Heart right ventricle (tissue), 16 donors: ENCODE measurements at regions not wholly inside any gene's neighbourhood (a gene's known extent, or its start where the extent isn't known, plus 50 kb on each side); places are given as distances from the start of the nearest gene placed in this dataset.

Source experiments
- ATAC-seq, 8 donors: fragments of 200-7000 bp; cut with Tn5 transposase; one replicate each; pipeline ENCODE4 v1.9.1; 2020; ENCODE audit warnings: mild to moderate bottlenecking in 8 of 8, moderate library complexity in 8 of 8, moderate number of reproducible peaks in 1 of 8
- DNase-seq, 2 donors: peaks; one replicate each; pipeline ENCODE4 v3.0.0-alpha.2; 2020
- H3K27ac ChIP-seq, 10 donors: fragments of 200-600 bp; sonication (generic) in 2 of 10; one replicate each; pipeline versions ENCODE4 v1.5.0 to v1.8.0; 2020 to 2022; ENCODE audit warnings: mild to moderate bottlenecking in 3 of 10
- H3K27me3 ChIP-seq, 7 donors: fragments of 200-600 bp; one replicate each; pipeline ENCODE4 v1.8.0; 2021 to 2022; ENCODE audit warnings: mild to moderate bottlenecking in 2 of 7
- H3K36me3 ChIP-seq, 9 donors: fragments of 200-600 bp; sonication (generic) in 1 of 9; one replicate each; pipeline versions ENCODE4 v1.5.0 to v1.8.0; 2020 to 2022; ENCODE audit warnings: mild to moderate bottlenecking in 2 of 9
- H3K4me1 ChIP-seq, 9 donors: fragments of 200-600 bp; sonication (generic) in 1 of 9; one replicate each; pipeline versions ENCODE4 v1.5.0 to v1.8.0; 2020 to 2022; ENCODE audit warnings: mild to moderate bottlenecking in 4 of 9
- H3K4me3 ChIP-seq, 10 donors: fragments of 200-600 bp; sonication (generic) in 2 of 10; one replicate each; pipeline versions ENCODE4 v1.5.0 to v1.8.0; 2020 to 2022; ENCODE audit warnings: mild to moderate bottlenecking in 7 of 10, moderate library complexity in 2 of 10
- H3K9me3 ChIP-seq, 11 donors: fragments of 200-600 bp in 10 of 11; sonication (generic) in 2 of 11; one replicate each; pipeline versions ENCODE4 v1.5.0 to v1.8.0; 2013 to 2022; ENCODE audit warnings: mild to moderate bottlenecking in 2 of 11, control low read depth in 1 of 11, moderate library complexity in 1 of 11
- CTCF ChIP-seq, 9 donors: fragments of 200-600 bp; sonication (generic) in 2 of 9; IDR thresholded peaks; one replicate each; pipeline versions ENCODE4 v1.5.0 to v1.8.0; 2021 to 2022; ENCODE audit warnings: antibody characterized with exemption in 9 of 9, mild to moderate bottlenecking in 5 of 9, moderate library complexity in 1 of 9
- WGBS, 2 donors: extraction: QIAGEN DNeasy Blood & Tissue Kit; methylation state at CpG; one replicate each; pipeline ENCODE4 v1.1.7; 2013; ENCODE audit warnings: inconsistent platforms in 1 of 2; 5-methylcytosine and 5-hydroxymethylcytosine counted together
- intact Hi-C, 10 donors: fragments of 100-400 bp; cut with DNase I; formaldehyde crosslinking; loops; one replicate each; pipeline versions ENCODE4 v1.11.1 to v1.14.2; 2022
- donor health status: Arrhythmogenic right ventricular cardiomyopathy.
- donor health status: ischemic (EF 13 %, LVEDD 7.1; RV severe dilation, severe dysfunction).
- donor health status: healthy with polysubstance abuse.
- donor health status: DM: no; HTN: yes; CAD: no.
- donor health status: DM: no; HTN: no; CAD: no.
- donor health status: ischemic (EF 25% LVEDD 6.9; RV normal size, moderate dysfunction).
- donor health status: ischemic (EF 25% LVEDD 5.7; RV mildly dilated, moderate dysfunction).
- donor health status: healthy.
- donor health status: DM: yes; HTN: yes; CAD: no.
- donor health status: Ischemic cardiomyopathy.
- donor health status: ischemic (EF 35%, LVEDD 5.7; RV mildly dilated, moderate dysfunction).
- donor health status: nonischemic (EF 11% LVEDD 7.7; RV severe dilation, severe dysfunction).
- donor health status: DM: yes; HTN: yes; CAD: no.
- donor health status: PGD.
- donor health status: ischemic (EF 29% LVEDD 5.4; RV normal size, mild dysfunction).
- donor health status: nonischemic (EF 23%, LVEDD 6.1; RV moderate dilation, normal function).

DNA sequence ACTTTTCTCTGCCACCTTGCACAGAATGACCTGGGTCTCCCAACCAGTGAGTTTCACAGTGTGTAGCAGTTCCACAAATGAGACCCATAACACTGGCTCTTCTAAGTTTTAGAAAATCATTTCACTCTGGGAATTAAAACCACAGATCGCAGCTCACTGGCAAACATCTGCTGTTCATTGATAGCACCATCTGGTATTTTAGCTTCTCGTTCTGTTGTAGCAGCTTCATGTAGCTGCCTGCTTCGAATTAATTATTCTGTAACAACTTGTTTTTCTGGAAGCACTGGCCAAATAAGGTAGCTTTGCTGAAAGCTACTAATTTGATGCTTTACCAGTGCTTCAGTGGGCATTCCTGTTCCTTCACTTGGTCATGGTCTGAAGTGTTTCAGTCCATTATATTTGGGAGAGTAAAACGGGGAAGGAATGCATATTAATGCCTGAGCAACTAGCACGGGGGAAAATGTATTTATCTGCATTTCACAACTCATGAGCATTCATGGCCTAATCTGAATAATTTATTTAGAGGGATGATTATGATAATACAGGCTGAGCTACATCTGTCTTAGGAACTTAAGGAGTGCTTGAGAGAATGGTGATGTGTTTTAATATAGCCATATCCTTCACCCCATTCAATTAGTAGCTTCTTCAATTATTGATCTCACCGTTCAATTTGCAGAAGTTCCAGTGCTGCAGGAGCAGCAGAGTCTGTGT, 447.4 kb downstream of the XPNPEP1 start:
- intact Hi-C loops = no loop called here
- H3K4me3 ChIP-seq = no peak overlapping the region
- peaks cover 0 to 4% (median 0%) of the 10 kb centered on the region in 9 donors for H3K4me1 ChIP-seq
- ATAC-seq = no peak
- H3K27ac ChIP-seq = no peak overlapping the region
- 54 to 62% methylated on average over 6 of the region's 6 CpGs for WGBS, 2 donors
- H3K27me3 ChIP-seq = peaks cover 0 to 11% (median 0%) of the 10 kb centered on the region in 7 donors
- H3K36me3 ChIP-seq = no peaks in the 10 kb centered on the region
- no peak for TF ChIP-seq CTCF (IDR thresholded peaks at IDR 0.05)
- H3K9me3 ChIP-seq = no peaks in the 10 kb centered on the region
- DNase-seq = no peak

- 2 to 6% methylated on average over 4 of the region's 4 CpGs for WGBS, 2 donors
- no peaks in the 10 kb centered on the region for H3K9me3 ChIP-seq
- no peak for ATAC-seq
- no peak for DNase-seq
- H3K4me3 ChIP-seq = no peak overlapping the region
- no peak overlapping the region for H3K27ac ChIP-seq
- H3K4me1 ChIP-seq = peaks cover 0 to 4% (median 0%) of the 10 kb centered on the region in 9 donors
- no peaks in the 10 kb centered on the region for H3K36me3 ChIP-seq
- H3K27me3 ChIP-seq = peaks cover 0 to 11% (median 0%) of the 10 kb centered on the region in 7 donors
- TF ChIP-seq CTCF (IDR thresholded peaks at IDR 0.05) = no peak
- intact Hi-C loops = no loop called here
Observed at GRCh38 chr10:109474812-109475211, 448.5 kb downstream of the XPNPEP1 start.

GRCh38 chr10:109474261-109474660, 449.1 kb downstream of the XPNPEP1 start:
- no peaks in the 10 kb centered on the region for H3K36me3 ChIP-seq
- ATAC-seq (no peak), DNase-seq (no peak)
- H3K9me3 ChIP-seq = no peaks in the 10 kb centered on the region
- TF ChIP-seq CTCF (IDR thresholded peaks at IDR 0.05) = no peak
- intact Hi-C loops = no loop called here
- H3K4me3 ChIP-seq = no peak overlapping the region
- H3K27ac ChIP-seq = no peak overlapping the region
- H3K4me1 ChIP-seq = peaks cover 0 to 4% (median 0%) of the 10 kb centered on the region in 9 donors
- 24 to 27% methylated on average over 4 of the region's 4 CpGs for WGBS, 2 donors
- H3K27me3 ChIP-seq = peaks cover 0 to 11% (median 0%) of the 10 kb centered on the region in 7 donors

DNA sequence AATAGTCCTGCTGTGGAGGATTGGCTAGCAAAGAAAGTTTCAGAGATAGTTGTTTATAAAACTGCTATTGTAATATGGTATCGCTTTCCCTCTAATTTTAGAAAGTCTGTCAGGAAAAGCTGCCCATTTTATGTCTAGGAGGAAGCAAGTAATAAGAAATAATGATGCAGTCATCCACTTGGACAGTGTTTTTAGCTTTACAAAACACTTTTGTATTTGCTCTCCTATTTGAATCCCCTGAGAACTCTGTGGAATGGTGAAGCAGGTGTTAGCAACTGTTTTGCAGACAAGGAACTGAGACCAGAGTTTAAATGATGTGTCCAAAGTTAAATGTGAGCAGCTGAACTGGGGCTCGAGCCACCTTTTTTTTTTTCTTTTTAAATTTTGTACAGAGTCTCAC, 455.8 kb downstream of the XPNPEP1 start:
- H3K27me3 ChIP-seq = peaks cover 0 to 9% (median 0%) of the 10 kb centered on the region in 7 donors
- no peak for ATAC-seq
- 57 to 61% methylated on average over 2 of the region's 2 CpGs for WGBS, 2 donors
- H3K27ac ChIP-seq = no peak overlapping the region
- no peaks in the 10 kb centered on the region for H3K4me1 ChIP-seq
- H3K9me3 ChIP-seq = peaks cover 0 to 4% (median 0%) of the 10 kb centered on the region in 11 donors
- no peaks in the 10 kb centered on the region for H3K36me3 ChIP-seq
- TF ChIP-seq CTCF (IDR thresholded peaks at IDR 0.05) = no peak
- no peak overlapping the region for H3K4me3 ChIP-seq
- intact Hi-C loops = no loop called here
- DNase-seq = no peak
